ENCODE measurements at regions not wholly inside any gene's neighbourhood (a gene's known extent, or its start where the extent isn't known, plus 50 kb on each side); places are given as distances from the start of the nearest gene placed in this dataset.

DNA sequence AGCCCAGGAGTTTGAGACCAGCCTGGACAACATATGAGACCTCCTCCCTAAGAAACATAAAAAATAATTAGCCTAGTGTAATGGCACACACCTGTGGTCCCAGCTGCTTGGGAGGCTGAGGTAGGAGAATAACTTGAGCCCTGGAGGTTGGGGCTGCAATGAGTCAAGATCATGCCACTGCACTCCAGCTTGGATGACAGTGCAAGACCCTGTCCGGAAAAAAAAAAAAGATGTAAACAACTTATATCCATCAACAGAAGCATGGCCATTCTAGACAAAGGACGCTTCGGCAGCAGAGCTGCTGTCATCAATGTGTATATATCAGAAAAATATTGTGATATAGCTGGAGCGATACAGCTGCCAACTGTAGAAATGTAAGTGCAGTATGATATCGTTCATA lies 59.6 kb upstream of the ARID1B start:
- CTCF ChIA-PET, result interaction anchor here (0.6 kb wide), 1 partner anchor 1460 kb away, joined by 3 read pairs; no protein-coding TSS in a partner anchor
- POLR2A ChIA-PET (ENCODE audit: low non-redundant PET), result no interaction called here
- TF ChIP-seq, protein P1, sequence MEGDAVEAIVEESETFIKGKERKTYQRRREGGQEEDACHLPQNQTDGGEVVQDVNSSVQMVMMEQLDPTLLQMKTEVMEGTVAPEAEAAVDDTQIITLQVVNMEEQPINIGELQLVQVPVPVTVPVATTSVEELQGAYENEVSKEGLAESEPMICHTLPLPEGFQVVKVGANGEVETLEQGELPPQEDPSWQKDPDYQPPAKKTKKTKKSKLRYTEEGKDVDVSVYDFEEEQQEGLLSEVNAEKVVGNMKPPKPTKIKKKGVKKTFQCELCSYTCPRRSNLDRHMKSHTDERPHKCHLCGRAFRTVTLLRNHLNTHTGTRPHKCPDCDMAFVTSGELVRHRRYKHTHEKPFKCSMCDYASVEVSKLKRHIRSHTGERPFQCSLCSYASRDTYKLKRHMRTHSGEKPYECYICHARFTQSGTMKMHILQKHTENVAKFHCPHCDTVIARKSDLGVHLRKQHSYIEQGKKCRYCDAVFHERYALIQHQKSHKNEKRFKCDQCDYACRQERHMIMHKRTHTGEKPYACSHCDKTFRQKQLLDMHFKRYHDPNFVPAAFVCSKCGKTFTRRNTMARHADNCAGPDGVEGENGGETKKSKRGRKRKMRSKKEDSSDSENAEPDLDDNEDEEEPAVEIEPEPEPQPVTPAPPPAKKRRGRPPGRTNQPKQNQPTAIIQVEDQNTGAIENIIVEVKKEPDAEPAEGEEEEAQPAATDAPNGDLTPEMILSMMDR (conservative IDR thresholded peaks at IDR 0.05; ENCODE audit: low read depth), result no peak
- no peak overlapping the region for H3K27ac ChIP-seq
- DNase-seq (ENCODE audit: low spot score), result no peak

DNA sequence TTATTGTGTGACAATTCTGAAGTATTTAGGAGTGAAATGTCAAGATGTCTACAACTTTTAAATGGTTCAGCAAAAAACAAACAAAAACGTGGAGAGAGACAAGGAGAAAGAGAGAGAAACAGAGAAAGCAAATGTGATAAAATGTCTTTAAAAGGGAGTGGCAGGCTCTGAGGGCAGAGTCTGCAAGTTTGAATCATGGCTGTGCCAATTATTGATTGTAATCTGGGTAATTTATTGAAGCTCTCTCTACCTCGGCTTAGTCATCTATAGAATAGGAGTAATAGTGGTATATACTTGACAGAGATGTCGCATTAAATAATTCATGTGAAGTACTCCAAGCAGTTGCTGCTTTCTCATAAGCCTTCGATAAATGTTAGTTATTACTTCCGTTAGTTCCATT lies 61.3 kb upstream of the ARID1B start:
- no peak for DNase-seq (ENCODE audit: low spot score)
- CTCF ChIA-PET, result no interaction called here
- POLR2A ChIA-PET (ENCODE audit: low non-redundant PET), result interaction anchor here (0.6 kb wide), 1 partner anchor 8 kb away, joined by 4 read pairs; no protein-coding TSS in a partner anchor
- TF ChIP-seq, protein P1 (conservative IDR thresholded peaks at IDR 0.05; ENCODE audit: low read depth), result no peak
- H3K27ac ChIP-seq, result no peak overlapping the region

DNA sequence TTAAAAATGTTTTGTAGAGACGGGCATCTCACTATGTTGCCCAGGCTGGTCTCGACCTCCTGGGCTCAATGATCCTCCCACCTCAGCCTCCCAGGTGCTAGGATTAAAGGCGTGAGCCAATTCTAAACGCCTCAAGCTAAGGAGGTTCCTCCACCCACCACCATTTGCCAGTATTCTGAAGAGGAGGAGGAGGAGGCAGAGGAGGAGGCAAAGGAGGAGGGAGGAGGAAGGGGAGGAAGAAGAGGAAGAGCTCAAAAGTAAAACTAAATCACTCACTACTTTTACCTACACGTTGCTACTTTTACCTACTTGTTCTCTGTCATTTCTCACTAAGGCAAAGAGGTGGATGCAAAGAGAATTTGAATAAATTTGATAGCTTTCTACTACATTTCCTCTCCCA lies 63.6 kb upstream of the ARID1B start:
- no peak overlapping the region for H3K27ac ChIP-seq
- TF ChIP-seq, protein P1 (conservative IDR thresholded peaks at IDR 0.05; ENCODE audit: low read depth), result no peak
- no peak for DNase-seq (ENCODE audit: low spot score)
- POLR2A ChIA-PET (ENCODE audit: low non-redundant PET), result no interaction called here
- CTCF ChIA-PET, result no interaction called here

DNA sequence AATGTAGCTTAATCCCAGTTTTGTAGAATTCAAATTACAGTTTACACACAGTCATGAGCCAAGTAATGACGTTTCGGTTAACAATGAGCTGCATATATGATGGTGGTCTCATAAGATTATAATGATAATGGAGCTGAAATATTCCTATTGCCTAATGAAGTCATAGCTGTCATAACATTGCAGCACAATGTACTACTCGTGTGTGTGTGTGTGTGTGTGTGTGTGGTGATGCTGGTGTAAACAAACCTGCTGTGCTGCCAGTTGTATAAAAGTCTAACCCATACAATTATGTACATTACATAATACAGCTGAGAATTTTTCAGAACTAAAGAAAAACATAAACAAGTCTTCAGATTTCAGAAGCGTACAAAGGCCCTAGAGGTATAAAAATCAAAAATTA lies 66.7 kb upstream of the ARID1B start:
- TF ChIP-seq, protein P1 (conservative IDR thresholded peaks at IDR 0.05; ENCODE audit: low read depth), result no peak
- POLR2A ChIA-PET (ENCODE audit: low non-redundant PET), result no interaction called here
- DNase-seq (ENCODE audit: low spot score), result no peak
- H3K27ac ChIP-seq, result no peak overlapping the region
- CTCF ChIA-PET, result interaction anchor here (0.6 kb wide), 1 partner anchor 346 kb away, joined by 4 read pairs; no protein-coding TSS in a partner anchor

- POLR2A ChIA-PET (ENCODE audit: low non-redundant PET), result interaction anchor here (0.5 to 1.1 kb wide), 3 partner anchors 8 to 13 kb away, joined by 4 to 7 read pairs (median 5); no protein-coding TSS in a partner anchor
- CTCF ChIA-PET, result no interaction called here
- no peak overlapping the region for H3K27ac ChIP-seq
- no peak for DNase-seq (ENCODE audit: low spot score)
- TF ChIP-seq, protein P1 (conservative IDR thresholded peaks at IDR 0.05; ENCODE audit: low read depth), result no peak
Measured at GRCh38 chr6:156707818-156708217, 69.4 kb upstream of the ARID1B start.

DNA sequence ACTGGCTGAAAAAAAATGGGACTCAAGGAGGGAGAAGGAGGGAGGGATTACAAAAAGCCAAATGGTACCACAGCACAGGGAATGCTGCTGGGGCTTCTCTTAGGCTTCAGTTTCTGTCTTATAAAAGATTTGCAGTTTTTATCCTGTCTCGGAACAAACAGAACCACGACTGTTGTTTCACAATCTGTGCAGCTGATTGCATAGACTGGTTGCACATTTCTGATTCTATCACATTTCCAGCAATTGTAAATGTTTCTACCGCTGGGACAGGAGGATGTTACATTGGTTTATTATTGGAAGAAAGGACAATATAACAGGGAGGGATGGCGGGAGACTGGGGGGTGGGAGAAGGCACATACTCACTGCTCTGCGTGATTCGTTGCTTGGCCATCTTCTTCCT lies 73.5 kb upstream of the ARID1B start:
- CTCF ChIA-PET, result no interaction called here
- no peak overlapping the region for H3K27ac ChIP-seq
- DNase-seq (ENCODE audit: low spot score), result no peak
- POLR2A ChIA-PET (ENCODE audit: low non-redundant PET), result no interaction called here
- TF ChIP-seq, protein P1 (conservative IDR thresholded peaks at IDR 0.05; ENCODE audit: low read depth), result no peak

All from RWPE1 (cell line).